BJ (cell line): ENCODE measurements at regions not wholly inside any gene's neighbourhood (a gene's known extent, or its start where the extent isn't known, plus 50 kb on each side); places are given as distances from the start of the nearest gene placed in this dataset.

Experiments
- CTCF ChIA-PET: fragments of 350-600 bp; formaldehyde crosslinking; extraction: SDS; loops from one replicate; lab custom pipeline; 2021; ENCODE audit warnings: antibody characterized with exemption, inconsistent platforms; lab: Yijun Ruan, JAX
- POLR2A ChIA-PET: fragments of 300-600 bp; sonication (Branson Sonifier 250); formaldehyde crosslinking; extraction: SDS; loops from one replicate; lab custom pipeline; 2021; ENCODE audit warnings: antibody characterized with exemption; lab: Charles Lee
- DNase-seq: peaks from one replicate; pipeline ENCODE4 v3.0.0-alpha.2; 2011; ENCODE audit warnings: low read depth
- H3K27me3 ChIP-seq: 2 replicates; pipeline ENCODE4 v1.6.0; 2011; ENCODE audit warnings: low read length; ENCODE audit not compliant: control insufficient read depth, insufficient read depth
- H3K36me3 ChIP-seq: 2 replicates; pipeline ENCODE4 v1.5.1; 2011; ENCODE audit warnings: low read length; ENCODE audit not compliant: control insufficient read depth, insufficient read depth
- H3K4me3 ChIP-seq: 2 replicates; pipeline ENCODE4 v1.5.1; 2011; ENCODE audit warnings: low read depth, mild to moderate bottlenecking, control low read depth, low read length
- CTCF ChIP-seq: IDR thresholded peaks from 2 replicates; pipeline ENCODE4 v1.5.1; 2011; ENCODE audit warnings: low read depth, mild to moderate bottlenecking, control low read depth, inconsistent platforms, low read length, moderate library complexity; ENCODE audit not compliant: insufficient read depth

DNA sequence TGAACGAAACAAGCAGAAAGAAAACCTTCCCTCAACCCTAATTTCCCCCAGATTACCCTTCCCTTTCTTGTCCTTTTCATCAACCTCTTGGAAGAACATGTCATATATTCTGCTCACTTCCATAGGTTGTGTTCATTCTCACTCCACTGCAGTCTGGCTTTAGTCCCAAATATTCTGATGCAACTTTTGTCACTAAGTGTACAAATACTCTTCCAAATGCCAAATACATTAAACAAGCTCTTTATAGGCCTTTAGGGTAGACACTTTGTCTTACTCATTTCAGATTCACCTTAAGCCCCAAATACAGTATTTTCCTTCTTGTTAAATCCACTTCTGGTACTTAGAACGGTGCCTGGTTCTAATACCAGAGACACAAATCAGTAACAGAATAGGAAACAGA is 406.5 kb upstream of the CDIN1 start:
- DNase-seq, result no peak
- ChIA-PET CTCF (no interaction called here), POLR2A (no interaction called here)
- Histone ChIP-seq H3K4me3 (no peak overlapping the region), H3K27me3 (no peaks in the 10 kb centered on the region), H3K36me3 (no peaks in the 10 kb centered on the region)
- TF ChIP-seq CTCF, result no peak

- CTCF ChIA-PET, result interaction anchor here (1.3 kb wide), 1 partner anchor 18 kb away, joined by 3 read pairs; no protein-coding TSS in a partner anchor
- no peaks in the 10 kb centered on the region for H3K27me3 ChIP-seq
- DNase-seq, result no peak
- H3K36me3 ChIP-seq, result no peaks in the 10 kb centered on the region
- POLR2A ChIA-PET, result no interaction called here
- TF ChIP-seq CTCF, result no peak
- H3K4me3 ChIP-seq, result no peak overlapping the region
These were observed 404.2 kb upstream of the CDIN1 start for GRCh38 chr15:36175186-36175740.

- Histone ChIP-seq H3K36me3 (no peaks in the 10 kb centered on the region), H3K27me3 (no peaks in the 10 kb centered on the region), H3K4me3 (no peak overlapping the region)
- DNase-seq, result no peak
- POLR2A ChIA-PET, result no interaction called here
- TF ChIP-seq CTCF, result no peak
- CTCF ChIA-PET, result interaction anchor here (1.3 kb wide), 1 partner anchor 19 kb away, joined by 3 read pairs; no protein-coding TSS in a partner anchor
These were observed 403.6 kb upstream of the CDIN1 start for GRCh38 chr15:36175741-36176291.

GRCh38 chr15:36177590-36178302 is 401.7 kb upstream of the CDIN1 start:
- no peak for TF ChIP-seq CTCF
- Histone ChIP-seq H3K4me3 (no peak overlapping the region), H3K36me3 (no peaks in the 10 kb centered on the region), H3K27me3 (no peaks in the 10 kb centered on the region)
- ChIA-PET CTCF (interaction anchor here (0.6 to 0.8 kb wide), 2 partner anchors 15 to 29 kb away, joined by 3 read pairs; no protein-coding TSS in a partner anchor), POLR2A (no interaction called here)
- peak; percentile 20 for DNase-seq

GRCh38 chr15:36178303-36178633 is 401.2 kb upstream of the CDIN1 start:
- CTCF ChIA-PET, result interaction anchor here (0.6 to 0.8 kb wide), 2 partner anchors 14 to 30 kb away, joined by 3 read pairs; no protein-coding TSS in a partner anchor
- DNase-seq, result no peak
- H3K27me3 ChIP-seq, result no peaks in the 10 kb centered on the region
- POLR2A ChIA-PET, result no interaction called here
- H3K36me3 ChIP-seq, result no peaks in the 10 kb centered on the region
- TF ChIP-seq CTCF, result no peak
- no peak overlapping the region for H3K4me3 ChIP-seq
